ENCODE measurements at regions not wholly inside any gene's neighbourhood (a gene's known extent, or its start where the extent isn't known, plus 50 kb on each side); places are given as distances from the start of the nearest gene placed in this dataset.

DNA sequence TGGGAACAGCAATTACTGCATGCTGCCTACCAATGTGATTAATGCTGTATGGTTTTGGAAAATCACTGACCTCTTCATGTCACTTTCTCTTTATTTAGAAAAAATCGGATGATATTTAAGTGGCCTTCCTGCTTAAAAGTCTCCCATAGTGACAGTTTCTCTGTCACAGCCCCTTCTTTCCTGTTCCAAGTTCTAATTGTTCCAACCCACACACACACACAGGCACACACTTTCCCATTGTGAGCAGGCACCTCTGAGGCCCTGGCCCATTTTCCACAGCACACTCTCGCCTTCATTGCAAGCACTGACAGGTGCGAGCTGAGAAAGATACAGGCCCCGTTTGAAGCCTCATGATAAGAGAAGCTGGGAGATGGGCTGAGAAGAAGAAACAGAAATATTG is 505.9 kb downstream of the HS3ST4 start:
- no peak for TF ChIP-seq CTCF (IDR thresholded peaks at IDR 0.05)
- no peak for TF ChIP-seq EZH2 (IDR thresholded peaks at IDR 0.05)
